Panc1 (cell line): ENCODE measurements at regions not wholly inside any gene's neighbourhood (a gene's known extent, or its start where the extent isn't known, plus 50 kb on each side); places are given as distances from the start of the nearest gene placed in this dataset.

Experiments
- POLR2AphosphoS5 ChIP-seq: IDR thresholded peaks from 2 replicates; pipeline ENCODE4 v1.6.1; 2012; ENCODE audit warnings: mild to moderate bottlenecking, low read depth, low read length, moderate library complexity
- REST ChIP-seq, 2 experiments: IDR thresholded peaks; 2 replicates each; pipeline ENCODE4 v1.6.1; 2011 to 2012; ENCODE audit warnings: low read depth in 2 of 2, control low read depth in 1 of 2, low read length in 1 of 2, mild to moderate bottlenecking in 1 of 2, moderate library complexity in 1 of 2; ENCODE audit not compliant: insufficient read depth in 1 of 2

- TF ChIP-seq POLR2AphosphoS5 (no peak), REST (IDR thresholded peaks at IDR 0.05; ENCODE audit: insufficient read depth in 1 of 2, low read depth in 2 of 2, low read length in 1 of 2) (no peak)
Measured at GRCh38 chr4:94152466-94152865, 55.2 kb upstream of the SMARCAD1 start.
